ENCODE measurements at regions not wholly inside any gene's neighbourhood (a gene's known extent, or its start where the extent isn't known, plus 50 kb on each side); places are given as distances from the start of the nearest gene placed in this dataset.

DNA sequence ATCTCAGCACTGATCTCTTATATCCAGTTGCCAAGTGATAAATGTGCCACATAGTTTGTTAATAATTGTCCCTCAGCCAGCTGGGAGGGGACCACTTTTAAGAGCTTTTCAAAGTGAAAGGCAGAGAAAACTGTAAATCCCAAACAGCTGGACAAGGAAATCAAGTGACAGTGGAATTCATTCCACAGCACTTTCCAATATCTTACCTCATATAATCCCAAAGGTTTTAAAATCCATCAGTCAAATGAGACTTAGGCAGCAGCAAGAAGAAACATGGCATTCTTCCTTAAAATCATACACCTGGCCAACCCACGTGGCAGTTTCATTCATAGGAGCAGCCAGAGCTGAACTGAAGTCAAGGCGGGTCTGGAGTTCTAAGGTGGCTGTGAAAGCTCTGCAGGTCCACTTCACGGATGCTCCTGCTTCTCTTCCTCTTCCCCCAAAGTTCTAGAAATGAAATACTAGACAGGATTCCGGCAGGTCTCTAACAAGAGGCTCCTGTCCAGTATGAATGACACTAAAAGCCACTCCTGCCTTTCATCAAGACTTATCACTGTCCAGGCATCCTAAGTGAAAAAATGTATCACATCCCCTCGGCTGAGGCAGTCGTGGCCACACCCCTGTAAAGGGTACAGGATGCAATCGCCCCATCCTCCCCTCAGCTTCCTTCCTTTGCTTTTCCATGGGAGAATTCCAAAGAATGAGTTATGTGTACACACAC is 190.4 kb upstream of the STK17B start:
- TF ChIP-seq, protein P1, sequence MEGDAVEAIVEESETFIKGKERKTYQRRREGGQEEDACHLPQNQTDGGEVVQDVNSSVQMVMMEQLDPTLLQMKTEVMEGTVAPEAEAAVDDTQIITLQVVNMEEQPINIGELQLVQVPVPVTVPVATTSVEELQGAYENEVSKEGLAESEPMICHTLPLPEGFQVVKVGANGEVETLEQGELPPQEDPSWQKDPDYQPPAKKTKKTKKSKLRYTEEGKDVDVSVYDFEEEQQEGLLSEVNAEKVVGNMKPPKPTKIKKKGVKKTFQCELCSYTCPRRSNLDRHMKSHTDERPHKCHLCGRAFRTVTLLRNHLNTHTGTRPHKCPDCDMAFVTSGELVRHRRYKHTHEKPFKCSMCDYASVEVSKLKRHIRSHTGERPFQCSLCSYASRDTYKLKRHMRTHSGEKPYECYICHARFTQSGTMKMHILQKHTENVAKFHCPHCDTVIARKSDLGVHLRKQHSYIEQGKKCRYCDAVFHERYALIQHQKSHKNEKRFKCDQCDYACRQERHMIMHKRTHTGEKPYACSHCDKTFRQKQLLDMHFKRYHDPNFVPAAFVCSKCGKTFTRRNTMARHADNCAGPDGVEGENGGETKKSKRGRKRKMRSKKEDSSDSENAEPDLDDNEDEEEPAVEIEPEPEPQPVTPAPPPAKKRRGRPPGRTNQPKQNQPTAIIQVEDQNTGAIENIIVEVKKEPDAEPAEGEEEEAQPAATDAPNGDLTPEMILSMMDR (IDR thresholded peaks at IDR 0.05; ENCODE audit: control extremely low read depth, extremely low read depth, low read depth, missing control alignments), result no peak
- ChIA-PET POLR2A (no interaction called here), CTCF (interaction anchor here (0.8 to 5.3 kb wide), 8 partner anchors 10 to 283 kb away, joined by 3 to 39 read pairs (median 5); no protein-coding TSS in a partner anchor)
- no peak for DNase-seq (ENCODE audit: extremely low spot score)

DNA sequence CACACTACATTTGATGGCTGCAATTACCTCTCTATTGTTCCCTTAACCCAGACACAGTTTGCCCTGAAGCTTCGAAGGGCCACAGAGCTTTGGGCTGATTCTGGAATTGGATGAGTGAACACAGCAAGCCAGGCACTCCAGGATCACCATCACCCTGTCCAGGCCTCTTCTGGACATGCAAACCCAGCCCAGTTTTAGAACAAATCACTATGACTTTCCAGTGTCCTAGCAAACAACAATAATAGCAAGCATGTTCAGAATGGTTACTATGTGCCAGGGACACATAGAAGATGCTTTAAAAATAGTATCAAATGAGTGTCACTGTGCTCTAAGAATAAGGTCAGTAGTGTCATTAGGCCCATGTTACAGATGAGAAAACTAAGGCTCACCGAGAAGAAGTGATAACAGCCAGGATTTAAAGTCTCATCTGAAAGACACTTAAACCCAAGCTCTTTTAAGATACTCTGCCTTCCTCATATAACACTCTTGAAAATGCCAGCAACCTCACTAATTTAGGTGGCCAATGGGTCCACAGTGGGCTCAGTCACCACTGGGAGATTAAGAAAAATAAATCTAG is 191.7 kb upstream of the STK17B start:
- CTCF ChIA-PET, result interaction anchor here (1.0 to 5.3 kb wide), 8 partner anchors 11 to 90 kb away, joined by 4 to 39 read pairs (median 12); no protein-coding TSS in a partner anchor
- DNase-seq (ENCODE audit: extremely low spot score), result no peak
- TF ChIP-seq, protein P1 (IDR thresholded peaks at IDR 0.05; ENCODE audit: control extremely low read depth, extremely low read depth, low read depth, missing control alignments), result no peak
- POLR2A ChIA-PET, result no interaction called here

DNA sequence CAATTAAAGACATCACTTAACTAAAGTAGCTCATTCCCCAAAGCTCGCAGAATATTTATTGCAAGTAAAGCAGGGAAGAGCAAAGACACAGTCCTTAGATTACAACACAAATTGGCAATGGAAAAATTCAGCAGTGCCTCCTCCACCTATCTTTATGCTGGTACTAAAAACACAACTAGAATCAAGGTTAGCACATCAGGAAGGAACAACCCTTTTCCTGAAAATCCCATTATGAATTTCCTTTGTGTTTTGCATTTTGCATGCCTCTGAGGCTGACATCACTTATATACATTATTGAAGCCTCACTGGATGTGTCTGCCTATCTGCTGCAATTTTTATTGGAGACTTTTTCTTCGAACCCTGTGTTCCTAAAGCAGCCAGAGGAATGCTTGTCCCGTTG is 193.8 kb upstream of the STK17B start:
- ChIA-PET CTCF (interaction anchor here (1.0 to 5.3 kb wide), 15 partner anchors 8 to 288 kb away, joined by 3 to 39 read pairs (median 4); no protein-coding TSS in a partner anchor), POLR2A (interaction anchor here (0.8 kb wide), 1 partner anchor 48 kb away, joined by 3 read pairs; no protein-coding TSS in a partner anchor)
- DNase-seq (ENCODE audit: extremely low spot score), result no peak
- TF ChIP-seq, protein P1 (IDR thresholded peaks at IDR 0.05; ENCODE audit: control extremely low read depth, extremely low read depth, low read depth, missing control alignments), result no peak

DNA sequence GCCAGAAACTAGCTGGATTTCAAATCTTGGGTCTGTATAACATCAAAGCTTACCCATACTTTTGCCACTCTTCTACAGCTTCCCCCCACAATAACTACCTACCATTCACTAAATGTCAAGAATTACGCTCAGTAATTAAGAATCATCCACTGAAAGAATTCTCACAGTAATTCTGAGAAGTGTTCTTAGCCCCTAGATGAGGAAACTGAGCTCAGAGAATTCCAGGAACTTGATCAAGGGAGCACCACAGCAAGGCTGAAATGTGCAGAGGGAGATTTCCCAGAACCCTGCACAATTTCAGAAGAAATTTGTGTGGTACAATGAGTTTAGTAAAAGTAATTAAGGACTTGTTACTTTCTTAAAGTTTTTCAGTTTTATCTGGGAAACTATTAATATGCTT is 194.5 kb upstream of the STK17B start:
- TF ChIP-seq, protein P1 (IDR thresholded peaks at IDR 0.05; ENCODE audit: control extremely low read depth, extremely low read depth, low read depth, missing control alignments), result no peak
- POLR2A ChIA-PET, result no interaction called here
- DNase-seq (ENCODE audit: extremely low spot score), result no peak
- CTCF ChIA-PET, result interaction anchor here (1.0 to 5.3 kb wide), 11 partner anchors 9 to 90 kb away, joined by 3 to 39 read pairs (median 5); no protein-coding TSS in a partner anchor

DNA sequence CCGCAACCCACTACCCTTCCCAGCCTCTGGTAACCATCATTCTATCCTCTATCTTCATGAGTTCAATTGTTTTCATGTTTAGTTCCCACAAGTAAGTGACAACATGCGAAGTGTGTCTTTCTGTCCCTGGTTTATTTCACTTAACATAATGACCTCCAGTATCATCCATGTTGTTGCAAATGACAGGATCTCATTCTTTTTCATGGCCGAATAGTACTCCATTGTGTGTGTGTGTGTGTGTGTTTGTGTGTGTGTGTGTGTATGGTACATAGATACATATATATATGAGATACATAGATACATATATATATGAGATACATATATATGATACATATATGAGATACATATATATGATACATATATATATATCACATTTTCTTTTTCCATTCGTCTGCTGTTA is 196.3 kb upstream of the STK17B start:
- POLR2A ChIA-PET, result no interaction called here
- DNase-seq (ENCODE audit: extremely low spot score), result no peak
- TF ChIP-seq, protein P1 (IDR thresholded peaks at IDR 0.05; ENCODE audit: control extremely low read depth, extremely low read depth, low read depth, missing control alignments), result no peak
- CTCF ChIA-PET, result no interaction called here

DNA sequence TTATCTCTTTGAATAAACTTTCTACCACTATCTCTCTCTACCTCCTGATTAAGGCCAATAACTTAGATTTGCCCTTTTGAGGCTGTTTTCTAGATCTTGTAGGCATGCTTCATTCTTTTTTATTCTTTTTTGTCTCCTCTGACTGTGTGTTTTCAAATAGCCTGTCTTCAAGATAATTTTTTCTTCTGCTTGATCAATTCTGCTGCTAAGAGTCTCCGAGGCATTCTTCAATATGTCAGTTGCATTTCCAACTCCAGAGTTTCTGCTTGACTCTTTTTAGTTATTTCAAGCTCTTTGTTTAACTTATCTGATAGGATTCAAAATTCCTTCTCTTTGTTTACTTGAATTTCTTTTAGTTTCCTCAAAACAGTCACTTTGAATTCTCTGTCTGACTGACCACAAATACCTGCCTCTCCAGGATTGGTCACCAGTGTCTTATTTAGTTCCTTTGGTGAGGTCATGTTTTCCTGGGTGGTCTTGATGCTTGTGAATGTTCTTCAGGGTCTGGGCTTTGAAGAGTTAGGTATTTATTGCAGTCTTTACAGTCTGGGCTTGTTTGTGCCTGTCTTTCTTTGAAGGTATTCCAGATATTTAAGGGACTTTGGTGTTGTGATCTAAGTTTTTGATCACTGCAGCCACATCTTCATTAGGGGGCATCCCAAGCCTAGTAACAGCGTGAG is 197.3 kb upstream of the STK17B start:
- no peak for DNase-seq (ENCODE audit: extremely low spot score)
- ChIA-PET POLR2A (no interaction called here), CTCF (interaction anchor here (1.7 kb wide), 1 partner anchor 36 kb away, joined by 5 read pairs; no protein-coding TSS in a partner anchor)
- TF ChIP-seq, protein P1 (IDR thresholded peaks at IDR 0.05; ENCODE audit: control extremely low read depth, extremely low read depth, low read depth, missing control alignments), result no peak

All from GM10248 (cell line).